ENCODE measurements at regions not wholly inside any gene's neighbourhood (a gene's known extent, or its start where the extent isn't known, plus 50 kb on each side); places are given as distances from the start of the nearest gene placed in this dataset.

DNA sequence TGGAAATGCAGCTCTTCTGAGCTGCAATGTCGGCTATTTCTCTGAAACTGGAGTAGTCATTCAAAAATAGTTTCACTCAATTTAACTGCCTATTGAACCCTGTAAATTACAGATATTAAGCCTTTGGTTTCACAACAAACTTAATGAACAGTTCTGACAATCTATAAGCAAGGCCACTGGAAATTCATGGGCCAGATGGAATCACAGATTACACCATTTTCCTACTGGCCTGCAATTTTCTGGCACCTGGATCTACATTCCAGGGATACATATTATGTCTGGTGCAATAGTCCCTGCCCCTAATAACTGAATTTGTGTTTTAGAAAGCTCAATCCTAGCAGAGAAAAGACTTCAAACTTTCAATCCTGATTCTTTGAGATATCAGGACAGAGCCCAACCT lies 551.7 kb downstream of the RNF144A start:
- DNase-seq (ENCODE audit: low read depth) = no peak

GRCh38 chr2:7471185-7471584 lies 554.0 kb downstream of the RNF144A start:
- no peak for DNase-seq (ENCODE audit: low read depth)

- no peak for DNase-seq (ENCODE audit: low read depth)
Observed at GRCh38 chr2:7472465-7472864, 555.3 kb downstream of the RNF144A start.

- DNase-seq (ENCODE audit: low read depth) = no peak
Observed at GRCh38 chr2:7473135-7473771, 556.0 kb downstream of the RNF144A start.

DNA sequence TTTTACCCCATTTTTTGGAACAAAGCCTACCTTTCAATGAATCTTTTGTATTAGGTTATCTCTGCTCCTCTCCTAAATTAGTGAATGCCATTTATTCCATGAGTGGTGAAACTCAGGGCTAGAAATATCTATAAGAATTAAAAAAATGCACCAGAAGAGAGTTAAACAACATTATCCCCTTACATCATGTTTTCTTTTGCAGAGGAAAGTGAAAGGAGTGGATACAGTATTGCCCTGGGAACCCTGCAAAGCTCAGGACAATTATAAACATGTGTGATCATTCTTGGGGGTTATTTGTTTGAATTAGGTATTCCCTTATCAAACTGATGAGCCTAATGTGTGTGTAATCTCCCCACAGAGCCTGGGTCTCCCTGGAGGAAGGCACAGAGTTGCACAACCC lies 559.2 kb downstream of the RNF144A start:
- no peak for DNase-seq (ENCODE audit: low read depth)

DNA sequence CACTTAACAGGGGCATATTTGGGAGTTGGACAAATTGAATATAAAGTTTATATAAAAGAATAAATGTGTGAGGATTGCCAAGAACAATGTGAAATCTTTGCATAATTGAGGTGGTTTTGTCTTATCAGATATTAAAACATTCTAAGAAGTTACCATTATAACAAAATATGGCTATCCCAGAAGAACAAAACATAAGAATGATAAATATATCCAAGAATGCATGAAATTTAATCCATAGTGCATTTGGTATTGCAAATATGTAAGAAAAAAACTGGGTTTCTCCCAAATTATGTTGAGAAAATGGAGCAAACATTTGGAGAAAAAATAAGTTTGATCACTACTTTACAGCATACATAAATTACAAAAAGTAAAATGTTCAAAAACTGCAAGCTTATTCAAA lies 562.4 kb downstream of the RNF144A start:
- no peak for DNase-seq (ENCODE audit: low read depth)

- no peak for DNase-seq (ENCODE audit: low read depth)
Observed at GRCh38 chr2:7480431-7480830, 563.2 kb downstream of the RNF144A start.

DNA sequence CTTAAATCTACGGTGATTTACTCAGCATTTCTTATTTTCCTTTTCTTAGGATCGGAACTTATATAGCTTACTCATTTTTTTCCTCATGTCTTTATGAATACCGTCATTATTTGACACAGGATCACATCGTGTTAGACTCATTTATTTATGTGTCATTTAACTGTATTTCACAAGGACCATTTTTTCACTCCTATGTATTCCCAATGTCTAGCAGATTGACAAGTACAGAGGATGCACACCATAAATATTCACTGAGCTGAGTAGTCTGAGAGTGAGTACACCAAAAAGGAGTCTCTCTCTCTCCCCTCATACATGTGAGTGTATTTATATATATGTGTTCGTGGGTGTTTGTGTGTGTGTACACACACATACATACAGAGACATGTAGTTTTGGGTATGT lies 573.5 kb downstream of the RNF144A start:
- no peak for DNase-seq (ENCODE audit: low read depth)

GRCh38 chr2:7492719-7493118 lies 575.5 kb downstream of the RNF144A start:
- DNase-seq (ENCODE audit: low read depth) = no peak

DNA sequence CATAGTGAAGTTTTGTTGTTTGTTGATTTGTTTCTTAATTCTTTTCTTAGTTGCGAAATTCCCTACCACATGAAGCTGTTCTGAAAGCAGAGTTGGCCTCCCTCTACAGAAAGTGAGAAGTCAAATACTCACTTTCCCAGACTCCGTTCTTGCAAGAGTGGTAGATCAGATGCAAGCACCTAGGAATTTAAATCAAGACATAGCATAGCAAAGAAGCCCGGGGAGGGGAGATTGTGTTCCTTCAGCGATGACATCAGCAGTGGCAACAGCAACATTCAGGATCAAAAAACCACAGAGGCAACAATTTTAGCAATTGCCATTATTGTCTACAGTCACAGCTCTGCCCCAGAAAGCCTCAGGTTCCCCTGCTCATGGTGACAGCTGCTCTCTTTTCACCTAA lies 580.0 kb downstream of the RNF144A start:
- no peak for DNase-seq (ENCODE audit: low read depth)

DNA sequence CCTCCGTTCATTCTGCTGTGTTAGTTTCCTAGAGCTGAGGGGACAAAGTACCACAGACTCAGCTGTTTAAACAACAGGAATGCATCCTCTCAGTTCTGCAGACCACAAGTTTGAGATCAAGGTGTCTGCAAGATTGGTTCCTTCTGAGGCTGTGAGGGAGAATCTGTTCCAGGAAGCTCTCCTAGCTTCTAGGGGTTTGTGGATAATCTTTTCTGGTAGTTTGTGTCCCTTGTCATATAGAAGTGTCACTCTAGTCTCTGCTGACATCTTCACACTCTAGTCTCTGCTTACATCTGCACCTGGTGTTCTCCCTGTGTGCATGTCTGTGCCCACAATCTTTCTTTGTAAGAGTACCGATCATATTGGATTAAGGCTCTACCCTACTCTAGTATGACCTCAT lies 581.8 kb downstream of the RNF144A start:
- DNase-seq (ENCODE audit: low read depth) = no peak

GRCh38 chr2:7502336-7502735 lies 585.1 kb downstream of the RNF144A start:
- no peak for DNase-seq (ENCODE audit: low read depth)

GRCh38 chr2:7508296-7508943 lies 591.2 kb downstream of the RNF144A start:
- no peak for DNase-seq (ENCODE audit: low read depth)

DNA sequence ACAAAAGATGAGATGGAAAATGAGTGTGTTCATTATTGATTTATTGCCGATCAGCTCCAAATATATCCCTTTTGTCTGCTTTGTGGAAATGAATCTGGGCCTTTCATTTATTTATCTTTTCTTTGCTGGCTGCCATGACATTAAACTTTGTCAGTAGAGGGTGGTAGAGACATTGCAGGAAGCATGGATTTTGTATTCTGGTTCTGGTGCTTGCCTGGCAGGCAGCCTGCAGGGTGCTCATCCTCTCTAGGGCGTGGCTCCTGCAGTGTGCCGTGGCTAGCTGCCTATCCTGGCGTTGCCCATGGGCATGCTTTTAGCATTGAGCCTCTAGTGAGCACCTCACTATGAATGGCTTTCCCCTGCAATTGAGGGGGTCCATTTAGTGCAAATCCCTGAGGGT lies 593.1 kb downstream of the RNF144A start:
- DNase-seq (ENCODE audit: low read depth) = no peak

DNA sequence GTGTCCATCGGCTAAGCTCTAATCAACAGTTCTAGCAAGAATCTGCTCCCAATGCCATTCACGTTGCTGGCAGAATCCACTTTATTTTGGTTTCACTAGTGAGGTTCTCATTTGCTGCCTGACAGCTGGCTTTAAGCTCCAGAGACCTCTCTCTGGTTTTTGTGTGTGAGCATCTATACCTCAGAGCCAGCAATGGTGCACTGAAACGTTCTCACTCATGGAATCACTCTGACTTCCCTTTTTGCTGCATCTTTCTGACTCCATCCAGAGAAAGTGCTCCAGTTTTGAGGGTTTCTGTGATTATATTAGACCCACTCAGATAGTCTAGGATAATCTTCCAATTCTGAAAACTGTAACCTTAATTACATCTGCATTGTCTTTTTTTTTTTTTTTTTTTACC lies 596.6 kb downstream of the RNF144A start:
- DNase-seq (ENCODE audit: low read depth) = no peak

DNA sequence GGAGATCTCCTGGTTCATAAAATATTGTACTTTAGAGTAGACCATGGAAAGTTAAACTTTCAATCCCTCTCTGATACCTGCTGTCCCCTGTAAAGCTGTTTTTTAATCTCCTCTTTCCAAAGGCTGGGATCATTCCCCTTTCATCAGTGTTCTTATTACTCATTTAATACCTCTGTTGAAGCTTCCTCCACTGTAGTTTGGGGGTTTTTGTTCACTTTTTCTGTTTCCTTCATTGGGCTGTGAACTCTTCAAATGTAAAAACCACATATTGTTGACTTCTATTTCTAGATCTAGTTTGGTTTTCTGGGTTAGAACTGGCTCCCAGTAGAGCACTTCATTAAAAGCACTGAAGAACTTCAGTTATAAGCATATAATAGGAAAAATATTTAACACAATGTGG lies 598.1 kb downstream of the RNF144A start:
- DNase-seq (ENCODE audit: low read depth) = no peak

GRCh38 chr2:7516484-7517063 lies 599.4 kb downstream of the RNF144A start:
- DNase-seq (ENCODE audit: low read depth) = no peak

DNA sequence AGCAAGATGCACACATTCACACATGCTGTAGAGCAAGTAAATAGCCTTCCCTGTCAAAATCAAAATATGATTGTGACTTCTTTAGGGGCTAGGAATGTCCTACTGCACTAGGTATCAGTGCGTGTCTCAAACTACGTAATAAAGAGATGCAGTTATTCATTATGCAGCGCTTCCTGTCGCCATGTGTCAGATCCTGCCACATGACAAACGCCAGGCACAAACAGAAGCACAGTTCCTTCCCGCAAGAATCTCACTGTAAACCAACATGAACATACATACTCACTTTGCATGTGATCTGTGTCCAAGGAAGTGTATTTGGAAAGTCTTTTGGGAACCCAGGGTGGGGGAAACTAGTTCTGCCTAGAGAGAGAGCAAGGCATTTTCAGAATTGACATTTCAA lies 599.9 kb downstream of the RNF144A start:
- no peak for DNase-seq (ENCODE audit: low read depth)

DNA sequence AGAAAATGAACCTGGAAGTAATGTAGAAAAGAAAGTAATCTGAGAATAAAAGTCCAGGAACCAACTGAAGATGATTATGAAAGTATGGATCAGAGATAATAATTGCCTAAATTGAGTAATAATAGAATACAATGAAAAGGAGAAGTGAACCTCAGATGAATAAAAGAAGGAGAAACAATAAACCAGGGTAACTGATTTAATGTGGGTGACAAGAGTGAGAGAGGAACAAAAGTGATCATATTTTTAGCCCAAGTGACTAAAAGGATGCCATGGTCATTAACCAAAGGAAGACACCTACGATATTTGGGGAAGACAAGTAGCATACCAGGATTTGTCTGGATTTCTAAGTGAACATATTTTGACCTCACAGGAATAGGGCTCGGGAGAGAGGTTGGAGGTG lies 600.6 kb downstream of the RNF144A start:
- DNase-seq (ENCODE audit: low read depth) = no peak

- peak; percentile 38 for DNase-seq (ENCODE audit: low read depth)
Observed at GRCh38 chr2:7523481-7524120, 606.4 kb downstream of the RNF144A start.

GRCh38 chr2:7524195-7524594 lies 607.0 kb downstream of the RNF144A start:
- DNase-seq (ENCODE audit: low read depth) = no peak

- DNase-seq (ENCODE audit: low read depth) = no peak
Observed at GRCh38 chr2:7525746-7526145, 608.5 kb downstream of the RNF144A start.

DNA sequence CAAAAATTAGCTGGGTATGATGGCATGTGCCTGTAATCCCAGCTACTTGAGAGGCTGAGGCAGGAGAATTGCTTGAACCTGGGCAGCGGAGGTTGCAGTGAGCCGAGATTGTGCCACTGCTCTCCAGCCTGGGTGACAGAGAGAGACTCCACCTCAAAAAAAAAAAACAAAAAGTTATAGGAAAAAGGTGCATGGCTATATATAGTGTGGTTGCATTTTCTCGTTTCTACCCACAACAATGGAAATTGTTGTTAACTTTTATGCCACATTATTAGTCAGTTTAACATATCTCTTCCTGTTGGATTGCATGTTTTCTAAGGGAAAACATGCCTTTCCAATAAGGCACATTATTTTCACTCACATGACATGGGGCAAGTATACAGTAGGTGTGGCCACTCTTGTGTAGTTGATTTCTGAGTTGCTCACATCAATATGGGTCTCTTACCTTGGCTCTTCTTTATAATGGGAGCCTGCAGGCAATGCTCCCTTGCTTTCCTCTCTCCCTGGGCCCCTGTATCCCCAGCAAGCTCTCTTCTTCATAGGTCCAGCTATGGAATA lies 610.0 kb downstream of the RNF144A start:
- no peak for DNase-seq (ENCODE audit: low read depth)

Data from stromal cell of bone marrow (primary cell).